HFFc6 (cell line): ENCODE measurements at regions not wholly inside any gene's neighbourhood (a gene's known extent, or its start where the extent isn't known, plus 50 kb on each side); places are given as distances from the start of the nearest gene placed in this dataset.

ENCODE experiments used
- DNase-seq: peaks from one replicate; pipeline ENCODE4 v3.0.0-alpha.2; 2018
- H3K27ac Mint-ChIP-seq: 2 replicates; pipeline ENCODE4 v1.8.0; 2020; ENCODE audit warnings: mild to moderate bottlenecking, mixed read lengths
- H3K27me3 Mint-ChIP-seq: 2 replicates; pipeline ENCODE4 v1.8.0; 2021; ENCODE audit warnings: mild to moderate bottlenecking, moderate library complexity, mixed read lengths; ENCODE audit not compliant: insufficient read depth
- H3K36me3 Mint-ChIP-seq: 2 replicates; pipeline ENCODE4 v1.8.0; 2021; ENCODE audit warnings: low read depth, mixed read lengths
- H3K4me1 Mint-ChIP-seq: 2 replicates; pipeline ENCODE4 v1.8.0; 2020; ENCODE audit warnings: low read depth, mixed read lengths
- H3K4me3 Mint-ChIP-seq: 2 replicates; pipeline ENCODE4 v1.8.0; 2020; ENCODE audit warnings: mild to moderate bottlenecking, moderate library complexity, mixed read lengths
- H3K9me3 Mint-ChIP-seq: 2 replicates; pipeline ENCODE4 v1.8.0; 2020; ENCODE audit warnings: mild to moderate bottlenecking, mixed read lengths
- CTCF ChIP-seq: fragments of 200-600 bp; sonication (generic); IDR thresholded peaks from 2 replicates; pipeline ENCODE4 v1.5.0; 2021; ENCODE audit warnings: antibody characterized with exemption, mild to moderate bottlenecking

GRCh38 chr11:39462506-39462905, 1996.9 kb downstream of the LRRC4C start:
- no peak for TF ChIP-seq CTCF
- H3K36me3 Mint-ChIP-seq: no peaks in the 10 kb centered on the region
- DNase-seq: no peak
- H3K9me3 Mint-ChIP-seq: peaks cover 33% of the 10 kb centered on the region
- no peaks in the 10 kb centered on the region for H3K4me1 Mint-ChIP-seq
- H3K27me3 Mint-ChIP-seq: no peaks in the 10 kb centered on the region
- no peak overlapping the region for H3K4me3 Mint-ChIP-seq
- no peak overlapping the region for H3K27ac Mint-ChIP-seq

GRCh38 chr11:39461066-39461465, 1998.4 kb downstream of the LRRC4C start:
- no peak for DNase-seq
- H3K27ac Mint-ChIP-seq: no peak overlapping the region
- no peak for TF ChIP-seq CTCF
- H3K4me1 Mint-ChIP-seq: no peaks in the 10 kb centered on the region
- H3K4me3 Mint-ChIP-seq: no peak overlapping the region
- peaks cover 26% of the 10 kb centered on the region for H3K9me3 Mint-ChIP-seq
- no peaks in the 10 kb centered on the region for H3K36me3 Mint-ChIP-seq
- H3K27me3 Mint-ChIP-seq: no peaks in the 10 kb centered on the region

GRCh38 chr11:39459606-39460005, 1999.8 kb downstream of the LRRC4C start:
- Mint-ChIP-seq H3K9me3 (peaks cover 26% of the 10 kb centered on the region), H3K27ac (no peak overlapping the region), H3K4me3 (no peak overlapping the region), H3K4me1 (no peaks in the 10 kb centered on the region), H3K36me3 (no peaks in the 10 kb centered on the region), H3K27me3 (no peaks in the 10 kb centered on the region)
- TF ChIP-seq CTCF: no peak
- no peak for DNase-seq

GRCh38 chr11:39458481-39458880, 2001.0 kb downstream of the LRRC4C start:
- H3K36me3 Mint-ChIP-seq: no peaks in the 10 kb centered on the region
- H3K4me3 Mint-ChIP-seq: no peak overlapping the region
- peaks cover 26% of the 10 kb centered on the region for H3K9me3 Mint-ChIP-seq
- no peaks in the 10 kb centered on the region for H3K4me1 Mint-ChIP-seq
- TF ChIP-seq CTCF: no peak
- no peak for DNase-seq
- no peaks in the 10 kb centered on the region for H3K27me3 Mint-ChIP-seq
- H3K27ac Mint-ChIP-seq: no peak overlapping the region

GRCh38 chr11:39443424-39444022, 2015.9 kb downstream of the LRRC4C start:
- H3K27ac Mint-ChIP-seq: no peak overlapping the region
- H3K27me3 Mint-ChIP-seq: no peaks in the 10 kb centered on the region
- no peak overlapping the region for H3K4me3 Mint-ChIP-seq
- DNase-seq: no peak
- peaks cover 32% of the 10 kb centered on the region for H3K9me3 Mint-ChIP-seq
- no peak for TF ChIP-seq CTCF
- H3K36me3 Mint-ChIP-seq: peaks cover 2% of the 10 kb centered on the region; the same call in 1 of the 2 replicates
- no peaks in the 10 kb centered on the region for H3K4me1 Mint-ChIP-seq

GRCh38 chr11:39442177-39442576, 2017.3 kb downstream of the LRRC4C start:
- H3K4me1 Mint-ChIP-seq: no peaks in the 10 kb centered on the region
- no peaks in the 10 kb centered on the region for H3K27me3 Mint-ChIP-seq
- peaks cover 38% of the 10 kb centered on the region for H3K9me3 Mint-ChIP-seq
- no peak for DNase-seq
- H3K36me3 Mint-ChIP-seq: no peaks in the 10 kb centered on the region
- no peak for TF ChIP-seq CTCF
- H3K27ac Mint-ChIP-seq: no peak overlapping the region
- H3K4me3 Mint-ChIP-seq: no peak overlapping the region
